ENCODE measurements at regions not wholly inside any gene's neighbourhood (a gene's known extent, or its start where the extent isn't known, plus 50 kb on each side); places are given as distances from the start of the nearest gene placed in this dataset.

DNA sequence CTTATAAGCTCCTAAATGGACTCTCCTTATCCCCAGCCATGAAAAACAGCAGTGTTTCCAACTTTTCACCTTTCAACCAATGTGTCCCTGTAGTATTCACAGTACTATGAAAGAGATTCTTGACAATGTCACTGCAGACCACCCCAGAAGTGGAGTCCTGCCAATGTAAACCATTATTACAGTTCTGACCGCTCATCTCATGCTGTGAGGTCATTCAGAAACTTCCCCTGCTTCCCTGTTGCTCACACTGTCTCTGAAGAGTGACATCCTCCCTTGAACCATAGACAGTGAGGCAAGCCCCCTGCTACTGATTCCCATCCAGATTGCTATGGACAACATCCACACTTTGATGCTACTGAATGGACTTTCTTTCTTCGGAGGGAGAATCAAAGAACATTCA is 1523.7 kb upstream of the ACVR2A start:
- TF ChIP-seq, protein P1, sequence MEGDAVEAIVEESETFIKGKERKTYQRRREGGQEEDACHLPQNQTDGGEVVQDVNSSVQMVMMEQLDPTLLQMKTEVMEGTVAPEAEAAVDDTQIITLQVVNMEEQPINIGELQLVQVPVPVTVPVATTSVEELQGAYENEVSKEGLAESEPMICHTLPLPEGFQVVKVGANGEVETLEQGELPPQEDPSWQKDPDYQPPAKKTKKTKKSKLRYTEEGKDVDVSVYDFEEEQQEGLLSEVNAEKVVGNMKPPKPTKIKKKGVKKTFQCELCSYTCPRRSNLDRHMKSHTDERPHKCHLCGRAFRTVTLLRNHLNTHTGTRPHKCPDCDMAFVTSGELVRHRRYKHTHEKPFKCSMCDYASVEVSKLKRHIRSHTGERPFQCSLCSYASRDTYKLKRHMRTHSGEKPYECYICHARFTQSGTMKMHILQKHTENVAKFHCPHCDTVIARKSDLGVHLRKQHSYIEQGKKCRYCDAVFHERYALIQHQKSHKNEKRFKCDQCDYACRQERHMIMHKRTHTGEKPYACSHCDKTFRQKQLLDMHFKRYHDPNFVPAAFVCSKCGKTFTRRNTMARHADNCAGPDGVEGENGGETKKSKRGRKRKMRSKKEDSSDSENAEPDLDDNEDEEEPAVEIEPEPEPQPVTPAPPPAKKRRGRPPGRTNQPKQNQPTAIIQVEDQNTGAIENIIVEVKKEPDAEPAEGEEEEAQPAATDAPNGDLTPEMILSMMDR (IDR thresholded peaks at IDR 0.05; ENCODE audit: insufficient read depth, low read length): no peak
- no peak for TF ChIP-seq REST (IDR thresholded peaks at IDR 0.05; ENCODE audit: insufficient replicate concordance, low read depth)

Measured in HL-60 (cell line).